ENCODE measurements at regions not wholly inside any gene's neighbourhood (a gene's known extent, or its start where the extent isn't known, plus 50 kb on each side); places are given as distances from the start of the nearest gene placed in this dataset.

DNA sequence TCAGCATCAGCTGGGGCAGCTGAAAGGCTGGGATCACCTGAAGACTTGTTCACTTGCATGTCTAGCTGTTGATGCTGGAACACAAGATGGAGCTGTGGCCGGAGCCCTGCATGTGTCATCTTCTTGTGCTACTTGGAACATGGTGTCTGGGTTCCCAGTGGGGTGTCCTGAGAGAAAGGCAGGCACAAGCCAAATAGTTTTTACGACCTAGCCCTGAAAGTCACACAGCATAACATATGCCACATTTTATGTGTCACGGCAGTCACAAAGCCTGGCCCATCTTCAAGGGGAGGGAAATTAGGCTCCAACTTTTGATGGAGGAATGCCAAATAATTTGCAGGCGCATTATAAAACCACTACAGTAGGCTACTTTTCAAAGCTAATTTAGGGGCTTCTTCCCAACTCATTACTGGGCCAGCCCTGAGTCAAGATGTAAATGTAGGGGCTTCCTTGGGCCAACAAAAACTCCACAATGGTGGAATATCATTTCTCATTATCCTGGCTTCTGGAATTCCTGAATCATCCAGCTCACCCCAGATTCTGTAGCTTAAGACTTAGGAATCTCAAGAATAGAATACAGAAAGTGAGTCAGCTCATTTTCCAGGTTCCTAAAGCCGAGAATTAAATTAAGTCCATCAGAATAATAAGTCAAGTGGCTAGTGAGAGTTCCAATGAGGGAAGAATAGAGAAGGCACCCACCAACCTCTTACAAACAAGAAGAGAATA is 543.0 kb downstream of the TNS1 start:
- no peak for TF ChIP-seq CTCF (IDR thresholded peaks at IDR 0.05; ENCODE audit: low read depth, low read length, missing control alignments)
- in situ Hi-C loops (cut with HindIII; ENCODE audit: low pct_ligation_motif_present, low sequenced_read_pairs) = no loop called here

DNA sequence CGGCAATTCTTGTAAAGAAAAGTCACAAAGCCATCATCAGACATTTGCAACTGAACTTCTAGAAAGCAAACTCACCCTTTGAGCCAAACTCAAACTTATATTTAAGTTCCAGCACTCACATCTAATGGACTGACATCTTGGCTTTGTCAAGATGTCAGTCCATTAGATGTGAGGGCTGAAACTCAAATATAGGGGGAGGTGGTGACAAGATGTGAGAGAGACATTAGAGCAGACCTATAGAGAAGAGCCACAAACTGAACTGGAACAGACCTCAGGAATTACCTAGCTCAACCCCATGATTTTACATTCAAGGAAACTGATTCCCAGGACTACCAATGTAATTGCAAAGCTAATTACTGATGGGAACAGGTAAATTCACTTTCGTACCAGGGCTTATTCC is 543.8 kb downstream of the TNS1 start:
- no peak for TF ChIP-seq CTCF (IDR thresholded peaks at IDR 0.05; ENCODE audit: low read depth, low read length, missing control alignments)
- in situ Hi-C loops (cut with HindIII; ENCODE audit: low pct_ligation_motif_present, low sequenced_read_pairs) = no loop called here
- no peak for DNase-seq
- H3K4me3 ChIP-seq (ENCODE audit: low read depth, low read length) = no peak overlapping the region
- no peak overlapping the region for H3K27ac ChIP-seq
- H3K36me3 ChIP-seq (replicated peaks) = no peaks in the 10 kb centered on the region
- no peaks in the 10 kb centered on the region for H3K27me3 ChIP-seq (replicated peaks)

More for the DNA sequence above, 543.0 kb downstream of the TNS1 start:
- no peak overlapping the region for H3K27ac ChIP-seq
- no peak for DNase-seq
- no peaks in the 10 kb centered on the region for H3K27me3 ChIP-seq (replicated peaks)
- no peak overlapping the region for H3K4me3 ChIP-seq (ENCODE audit: low read depth, low read length)
- no peaks in the 10 kb centered on the region for H3K36me3 ChIP-seq (replicated peaks)

DNA sequence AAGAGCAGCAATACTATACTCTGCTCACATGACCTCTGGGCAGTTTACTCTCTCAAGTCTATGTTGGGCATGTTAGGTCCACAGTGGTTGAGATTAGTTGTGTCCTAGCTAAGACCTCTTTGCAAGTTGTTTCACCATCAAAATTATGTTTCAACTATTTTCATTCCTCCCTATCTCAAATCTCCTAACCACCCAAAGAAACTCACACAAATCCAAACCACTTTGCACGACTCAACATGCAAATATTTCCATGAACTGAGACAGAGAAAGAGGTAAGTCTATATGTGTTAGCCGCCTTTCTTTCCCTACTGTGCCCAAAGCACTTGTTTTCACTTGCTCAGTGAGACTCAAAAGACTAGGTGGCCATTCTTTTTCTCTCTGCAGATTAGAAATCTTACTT is 546.8 kb downstream of the TNS1 start:
- no peak overlapping the region for H3K27ac ChIP-seq
- no peaks in the 10 kb centered on the region for H3K27me3 ChIP-seq (replicated peaks)
- DNase-seq = peak; percentile 11
- H3K4me3 ChIP-seq (ENCODE audit: low read depth, low read length) = no peak overlapping the region
- no peaks in the 10 kb centered on the region for H3K36me3 ChIP-seq (replicated peaks)
- in situ Hi-C loops (cut with HindIII; ENCODE audit: low pct_ligation_motif_present, low sequenced_read_pairs) = no loop called here
- TF ChIP-seq CTCF (IDR thresholded peaks at IDR 0.05; ENCODE audit: low read depth, low read length, missing control alignments) = no peak

- no peak for DNase-seq
- in situ Hi-C loops (cut with HindIII; ENCODE audit: low pct_ligation_motif_present, low sequenced_read_pairs) = no loop called here
- no peak overlapping the region for H3K27ac ChIP-seq
- H3K27me3 ChIP-seq (replicated peaks) = no peaks in the 10 kb centered on the region
- no peaks in the 10 kb centered on the region for H3K36me3 ChIP-seq (replicated peaks)
- no peak overlapping the region for H3K4me3 ChIP-seq (ENCODE audit: low read depth, low read length)
- TF ChIP-seq CTCF (IDR thresholded peaks at IDR 0.05; ENCODE audit: low read depth, low read length, missing control alignments) = no peak
These were observed 549.9 kb downstream of the TNS1 start for GRCh38 chr2:217452928-217453327.

DNA sequence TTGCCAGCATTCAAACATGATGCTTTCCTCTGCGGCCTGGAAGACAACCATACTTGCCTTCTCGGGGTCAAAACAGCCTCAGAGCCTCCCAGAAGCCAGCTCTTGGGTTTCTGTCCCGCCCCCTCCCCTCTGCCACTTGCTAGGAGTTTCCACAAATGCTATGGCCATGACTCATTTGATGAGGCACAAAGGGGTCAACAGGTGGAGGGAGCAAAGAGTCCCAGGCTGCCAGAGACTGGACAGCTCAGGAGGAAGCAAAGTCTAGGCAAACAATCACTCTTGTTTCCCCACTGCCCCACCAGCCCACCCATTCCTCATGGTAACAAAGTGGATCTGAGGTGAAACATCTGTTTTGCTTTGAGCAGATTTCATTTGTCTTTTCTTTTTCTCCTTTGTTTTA is 551.1 kb downstream of the TNS1 start:
- no peak overlapping the region for H3K27ac ChIP-seq
- H3K4me3 ChIP-seq (ENCODE audit: low read depth, low read length) = no peak overlapping the region
- no peaks in the 10 kb centered on the region for H3K27me3 ChIP-seq (replicated peaks)
- in situ Hi-C loops (cut with HindIII; ENCODE audit: low pct_ligation_motif_present, low sequenced_read_pairs) = no loop called here
- no peak for TF ChIP-seq CTCF (IDR thresholded peaks at IDR 0.05; ENCODE audit: low read depth, low read length, missing control alignments)
- peak; percentile 47 for DNase-seq
- H3K36me3 ChIP-seq (replicated peaks) = no peaks in the 10 kb centered on the region

DNA sequence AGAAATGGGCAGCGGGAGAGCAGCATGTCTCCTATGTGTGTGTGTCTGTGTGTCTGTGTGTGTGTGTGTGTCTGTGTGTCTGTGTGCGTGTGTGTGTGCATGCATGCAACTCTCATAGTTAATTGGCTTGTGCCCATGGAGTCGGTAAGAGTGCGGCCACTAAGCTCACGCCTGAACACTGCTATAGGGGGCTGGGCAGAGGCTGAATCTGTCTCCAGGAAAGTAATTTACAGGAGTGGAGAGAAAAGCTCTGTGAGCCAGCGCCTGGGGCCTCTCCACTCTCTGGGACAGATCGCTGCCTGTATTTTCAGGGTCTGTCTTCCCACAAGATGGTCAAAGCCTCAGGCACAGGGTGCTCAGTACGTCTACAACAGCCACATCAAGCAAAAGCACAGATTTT is 553.4 kb downstream of the TNS1 start:
- no peak for DNase-seq
- Histone ChIP-seq H3K27ac (no peak overlapping the region), H3K36me3 (replicated peaks) (no peaks in the 10 kb centered on the region), H3K4me3 (ENCODE audit: low read depth, low read length) (no peak overlapping the region), H3K27me3 (replicated peaks) (no peaks in the 10 kb centered on the region)
- no peak for TF ChIP-seq CTCF (IDR thresholded peaks at IDR 0.05; ENCODE audit: low read depth, low read length, missing control alignments)
- in situ Hi-C loops (cut with HindIII; ENCODE audit: low pct_ligation_motif_present, low sequenced_read_pairs) = no loop called here

Data from brain microvascular endothelial cell (primary cell).